Myocyte (in vitro differentiated cells): ENCODE measurements at regions not wholly inside any gene's neighbourhood (a gene's known extent, or its start where the extent isn't known, plus 50 kb on each side); places are given as distances from the start of the nearest gene placed in this dataset.
"Not testable (repeated sequence)": the region's sequence is repeated elsewhere in the genome, so short reads cannot be mapped to it uniquely, and the experiment has no call there.

Source experiments
- DNase-seq: peaks from one replicate; pipeline ENCODE4 v3.0.0-alpha.2; 2012; ENCODE audit warnings: low read depth

- no peak for DNase-seq
Measured at GRCh38 chr20:48360342-48360975, 467.3 kb downstream of the PREX1 start.

- DNase-seq, result no peak
Measured at GRCh38 chr20:48359692-48360341, 468.0 kb downstream of the PREX1 start.

GRCh38 chr20:48359055-48359390 is 468.8 kb downstream of the PREX1 start:
- not testable (repeated sequence) for DNase-seq

- DNase-seq, result no peak
Measured at GRCh38 chr20:48358176-48359054, 469.4 kb downstream of the PREX1 start.

GRCh38 chr20:48357714-48358113 is 470.1 kb downstream of the PREX1 start:
- DNase-seq, result no peak

GRCh38 chr20:48354903-48355302 is 472.9 kb downstream of the PREX1 start:
- DNase-seq, result no peak

- DNase-seq, result no peak
Measured at GRCh38 chr20:48354320-48354876, 473.4 kb downstream of the PREX1 start.

GRCh38 chr20:48352628-48353027 is 475.2 kb downstream of the PREX1 start:
- no peak for DNase-seq

- DNase-seq, result no peak
Measured at GRCh38 chr20:48352042-48352441, 475.8 kb downstream of the PREX1 start.

- DNase-seq, result no peak
Measured at GRCh38 chr20:48350313-48350988, 477.3 kb downstream of the PREX1 start.

- no peak for DNase-seq
Measured at GRCh38 chr20:48349656-48350055, 478.1 kb downstream of the PREX1 start.

GRCh38 chr20:48348022-48348421 is 479.8 kb downstream of the PREX1 start:
- DNase-seq, result no peak

- DNase-seq, result no peak
Measured at GRCh38 chr20:48342822-48343513, 484.8 kb downstream of the PREX1 start.

- DNase-seq, result no peak
Measured at GRCh38 chr20:48340883-48341281, 486.9 kb downstream of the PREX1 start.

- no peak for DNase-seq
Measured at GRCh38 chr20:48339986-48340882, 487.6 kb downstream of the PREX1 start.

- DNase-seq, result peak; percentile 81
Measured at GRCh38 chr20:48339190-48339985, 488.4 kb downstream of the PREX1 start.

- peak; percentile 19 for DNase-seq
Measured at GRCh38 chr20:48338717-48339116, 489.1 kb downstream of the PREX1 start.

- DNase-seq, result no peak
Measured at GRCh38 chr20:48336597-48336996, 491.2 kb downstream of the PREX1 start.
